Esophagus squamous epithelium (tissue), 4 donors: ENCODE measurements at regions not wholly inside any gene's neighbourhood (a gene's known extent, or its start where the extent isn't known, plus 50 kb on each side); places are given as distances from the start of the nearest gene placed in this dataset.

Experiments
- CTCF ChIP-seq, 6 experiments: fragments of 450-650 bp in 4 of 6; fragments of 200-600 bp in 2 of 6; sonication (generic) in 2 of 6; IDR thresholded peaks; one replicate each; pipeline ENCODE4 v1.5.1; 2016 to 2019; ENCODE audit warnings: antibody characterized with exemption in 6 of 6, mild to moderate bottlenecking in 4 of 6, moderate library complexity in 4 of 6
- POLR2A ChIP-seq, 4 donors: fragments of 450-650 bp; IDR thresholded peaks; one replicate each; pipeline ENCODE4 v1.6.1; 2017; ENCODE audit warnings: antibody characterized with exemption in 4 of 4, mild to moderate bottlenecking in 4 of 4, moderate library complexity in 3 of 4

- no peak for TF ChIP-seq POLR2A (IDR thresholded peaks at IDR 0.05)
- no peak for TF ChIP-seq CTCF (IDR thresholded peaks at IDR 0.05)
Observed at GRCh38 chr10:32148864-32149251, 92.6 kb upstream of the KIF5B start.
